ENCODE measurements at regions not wholly inside any gene's neighbourhood (a gene's known extent, or its start where the extent isn't known, plus 50 kb on each side); places are given as distances from the start of the nearest gene placed in this dataset.

- BruUV-seq (replicated peaks), result no TSS peak
- Histone ChIP-seq H3K79me2 (ENCODE audit: control insufficient read depth, insufficient read depth, low read length) (no peaks in the 10 kb centered on the region), H3K9ac (ENCODE audit: insufficient read depth in 1 of 2, low read depth in 2 of 2, low read length in 2 of 2) (no peak overlapping the region), H3K9me3 (replicated peaks; ENCODE audit: control insufficient read depth, insufficient read depth, low read depth, low read length) (no peaks in the 10 kb centered on the region), H3K9me1 (ENCODE audit: control insufficient read depth, insufficient read depth, low read length) (no peaks in the 10 kb centered on the region), H3K4me3 (no peak overlapping the region), H3K27ac (ENCODE audit: extremely low read depth, low read depth, low read length) (no peak overlapping the region), H4K20me1 (replicated peaks; ENCODE audit: control insufficient read depth, insufficient read depth, low read length) (no peaks in the 10 kb centered on the region), H3K27me3 (ENCODE audit: control insufficient read depth in 2 of 2, insufficient read depth in 2 of 2, low read length in 2 of 2) (no peaks in the 10 kb centered on the region), H3K4me1 (replicated peaks in 1 of 2; ENCODE audit: control insufficient read depth in 2 of 2, insufficient read depth in 2 of 2, low read length in 2 of 2) (no peaks in the 10 kb centered on the region), H2AFZ (ENCODE audit: low read depth, low read length) (no peak overlapping the region), H3K36me3 (ENCODE audit: control insufficient read depth, insufficient read depth, low read length) (no peaks in the 10 kb centered on the region), H3K4me2 (ENCODE audit: insufficient read depth, low read length) (no peak overlapping the region)
- in situ Hi-C loops (cut with MboI), result no loop called here
- intact Hi-C loops (cut with micrococcal nuclease), result no loop called here
- ATAC-seq (no peak), DNase-seq (ENCODE audit: extremely low read depth in 1 of 4, low spot score in 3 of 4) (no peak), FAIRE-seq (no peak)
- POLR2A ChIA-PET, result no interaction called here
- WGBS (ENCODE audit: insufficient coverage, low coverage, missing lambda C conversion rate), result 0% methylated on average over 1 of the region's 1 CpG
- TF ChIP-seq E2F3 (CRISPR knock-in tag; IDR thresholded peaks at IDR 0.05) (no peak), BMI1 (IDR thresholded peaks at IDR 0.05; ENCODE audit: low read length) (no peak), MTA1 (IDR thresholded peaks at IDR 0.05; ENCODE audit: borderline replicate concordance) (no peak), HDAC8 (tag; IDR thresholded peaks at IDR 0.05) (no peak), STAT5A (IDR thresholded peaks at IDR 0.05; ENCODE audit: borderline replicate concordance, low read length) (no peak), THRB (CRISPR knock-in tag; conservative IDR thresholded peaks at IDR 0.05) (no peak), NEUROD1 (IDR thresholded peaks at IDR 0.05; ENCODE audit: borderline replicate concordance, low read depth, low read length, partially characterized antibody) (no peak), RFX7 (CRISPR knock-in tag; IDR thresholded peaks at IDR 0.05) (no peak)
- CTCF ChIA-PET (ENCODE audit: low intra/inter-chr PET ratio), result no interaction called here
Observed at GRCh38 chr4:36961420-36961819, 283.1 kb upstream of the NWD2 start.
